GM19438 (cell line): ENCODE measurements at regions not wholly inside any gene's neighbourhood (a gene's known extent, or its start where the extent isn't known, plus 50 kb on each side); places are given as distances from the start of the nearest gene placed in this dataset.
A peak's percentile ranks its signal among the peaks of the same experiment; 100 is the strongest.

Experiments
- ATAC-seq: cut with Tn5 transposase; IDR thresholded peaks from one replicate; pipeline ENCODE4 v1.9.1; 2021; ENCODE audit warnings: low read depth; ENCODE audit not compliant: unreplicated experiment

DNA sequence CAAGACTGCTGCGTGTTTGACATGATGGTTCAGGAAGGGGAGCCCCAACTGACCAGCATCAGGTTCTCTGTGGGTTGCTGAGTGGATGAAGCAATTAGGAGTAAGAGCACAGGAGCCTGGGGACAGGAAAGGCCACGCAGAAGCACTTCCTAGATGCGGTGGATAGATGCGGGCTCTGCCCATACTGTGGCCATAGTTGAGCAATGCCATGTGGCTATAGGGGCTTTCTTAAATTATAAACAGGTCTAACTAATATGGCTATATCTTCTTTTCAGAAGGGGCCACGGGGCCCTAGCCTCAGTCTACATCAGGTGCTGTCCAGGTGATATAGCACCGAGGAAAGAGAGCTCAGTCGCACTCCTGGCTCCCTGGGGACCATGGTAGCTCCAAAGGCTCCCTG is 198.6 kb downstream of the GADD45G start:
- ATAC-seq: no peak

DNA sequence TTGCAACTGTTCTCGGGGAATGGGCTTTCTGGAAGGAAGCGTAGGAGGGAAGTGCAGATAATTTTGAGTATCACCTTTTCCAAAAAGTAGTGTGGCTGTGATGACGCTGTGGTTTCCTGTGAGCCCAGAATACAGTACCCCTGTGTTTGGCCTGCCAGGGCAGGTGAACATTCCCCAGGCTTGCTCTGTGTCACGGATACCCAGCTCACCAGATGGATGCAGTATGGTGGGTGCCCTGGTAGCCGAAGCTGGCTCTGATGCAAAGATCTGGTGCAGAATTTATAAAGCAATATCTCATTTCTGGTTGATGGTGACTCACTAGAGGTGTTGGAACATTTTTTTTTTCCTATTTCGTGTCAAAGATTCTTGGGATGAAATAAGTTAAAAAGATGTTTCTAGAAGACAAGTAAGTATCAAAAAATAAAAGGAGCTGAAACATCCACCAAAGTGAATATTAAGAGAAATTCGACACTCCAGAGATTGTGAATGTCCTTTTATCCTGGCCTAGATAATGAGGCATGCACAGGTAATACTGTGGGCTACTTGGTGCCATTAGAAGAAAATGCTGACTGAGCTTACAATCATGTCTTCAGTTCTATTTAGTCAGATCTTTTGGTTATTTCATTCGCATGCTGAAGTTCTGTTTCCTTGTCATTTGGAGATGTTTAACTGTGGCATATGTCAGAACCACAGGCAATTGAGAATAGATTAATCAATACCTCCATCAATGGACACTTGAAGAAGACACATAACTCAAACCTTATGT is 200.1 kb downstream of the GADD45G start:
- ATAC-seq: no peak

- no peak for ATAC-seq
These were observed 200.9 kb downstream of the GADD45G start for GRCh38 chr9:89805571-89806292.

DNA sequence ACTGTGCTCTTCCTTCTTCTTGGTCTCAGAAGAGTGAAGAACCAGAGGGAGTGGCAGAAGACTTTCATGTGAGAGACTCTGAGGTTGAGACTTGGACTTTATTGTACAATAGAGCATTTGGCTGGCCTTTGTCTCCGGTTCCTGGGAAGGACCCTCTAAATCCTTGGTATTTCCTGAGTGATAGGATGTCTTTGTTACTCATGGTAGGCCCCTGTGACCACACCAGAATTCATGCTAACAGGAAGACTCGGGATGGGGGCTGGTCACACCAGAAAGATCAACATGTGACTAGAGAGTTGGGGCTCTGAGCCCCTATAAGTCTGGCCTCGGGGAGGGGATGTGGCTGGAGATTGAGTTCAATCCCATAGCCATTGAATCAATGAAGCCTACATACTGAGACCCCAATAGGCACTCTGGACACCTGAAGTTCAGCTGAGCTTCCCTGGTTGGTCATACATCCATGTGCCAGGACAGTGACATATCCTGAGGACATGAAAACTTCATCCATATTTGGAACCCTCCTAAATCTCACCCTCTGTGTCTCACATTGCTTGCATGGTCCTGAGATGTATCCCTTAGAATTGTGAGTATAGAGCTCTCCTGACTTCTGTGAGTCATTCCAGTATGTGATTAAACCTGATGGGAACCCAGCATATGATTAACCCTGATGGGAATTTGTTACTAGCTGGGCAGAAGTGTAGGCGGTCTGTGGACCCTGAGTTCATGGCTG is 201.7 kb downstream of the GADD45G start:
- ATAC-seq: no peak

- ATAC-seq: no peak
These were observed 202.2 kb downstream of the GADD45G start for GRCh38 chr9:89807101-89807395.

- no peak for ATAC-seq
These were observed 202.9 kb downstream of the GADD45G start for GRCh38 chr9:89807682-89808075.

DNA sequence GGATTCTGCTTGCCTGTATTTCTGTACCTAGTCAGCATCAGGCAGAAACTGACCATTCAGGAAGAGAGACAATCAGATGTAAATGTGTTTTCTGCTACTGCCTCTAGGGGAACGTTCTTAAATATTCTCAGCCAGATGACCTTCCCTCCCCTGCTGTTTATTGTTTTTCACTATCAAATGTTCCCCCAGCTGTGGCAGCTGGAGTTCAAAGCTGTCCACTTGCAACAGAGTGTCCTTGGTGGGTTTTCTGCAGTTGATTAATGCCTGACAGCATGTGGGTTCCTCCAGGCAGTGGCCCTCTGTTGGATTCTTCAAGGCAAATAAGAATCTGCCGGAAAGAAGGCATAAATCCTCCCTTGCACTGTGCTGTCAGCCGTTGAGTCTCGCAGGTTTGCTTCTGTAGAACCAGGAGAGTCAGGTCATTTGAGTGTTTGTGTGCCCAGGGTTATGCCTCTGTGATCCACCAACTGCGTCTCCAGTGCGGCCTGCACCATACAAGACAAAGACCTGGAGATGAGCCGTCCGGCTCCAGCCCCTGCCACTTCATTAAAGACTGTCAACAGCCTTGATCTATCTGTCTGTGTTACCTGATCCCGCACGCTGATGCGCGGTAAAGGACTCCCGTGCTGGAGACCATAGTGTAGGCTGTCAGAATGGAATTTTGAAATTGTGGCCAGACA is 203.4 kb downstream of the GADD45G start:
- ATAC-seq: no peak

GRCh38 chr9:89808756-89809181 is 204.0 kb downstream of the GADD45G start:
- ATAC-seq: no peak

DNA sequence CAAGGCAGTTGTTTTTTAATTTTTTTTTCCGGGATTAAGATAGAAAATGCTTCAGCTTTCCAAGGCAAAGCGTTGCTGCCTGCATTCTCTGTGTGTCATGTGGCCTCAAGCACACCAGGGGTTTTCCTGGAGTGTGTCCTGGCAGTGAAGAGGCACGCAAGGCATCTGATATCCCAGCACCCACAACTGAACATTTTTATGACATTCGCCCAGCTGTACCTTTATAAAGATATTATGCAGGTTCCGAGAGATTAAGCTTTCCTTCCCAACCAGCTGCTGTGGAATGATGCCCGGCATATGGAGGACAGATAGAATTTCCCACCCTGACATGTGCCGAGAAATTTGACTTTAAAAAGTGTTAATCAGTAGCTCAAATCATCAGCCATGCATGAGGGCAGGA is 205.6 kb downstream of the GADD45G start:
- no peak for ATAC-seq

DNA sequence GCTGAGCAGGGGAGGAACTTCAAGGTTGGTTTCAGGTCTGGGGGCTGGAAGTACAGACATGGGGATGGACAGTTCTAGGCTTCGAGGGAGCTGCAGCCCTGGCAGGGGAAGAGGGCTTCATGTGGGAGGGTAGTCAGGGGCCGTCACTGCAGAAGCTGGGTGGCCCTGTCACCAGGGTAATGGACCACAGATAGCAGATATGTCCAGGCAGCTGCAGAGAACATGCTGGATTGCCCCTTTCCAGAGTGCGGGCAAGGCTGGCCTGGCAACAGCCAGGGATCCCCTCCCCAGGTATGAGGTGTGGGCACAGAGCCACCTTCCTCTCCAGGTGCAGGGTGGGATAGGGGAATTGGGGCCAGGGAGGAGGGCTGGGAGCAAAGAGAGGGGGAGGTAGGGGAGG is 206.5 kb downstream of the GADD45G start:
- ATAC-seq: no peak

DNA sequence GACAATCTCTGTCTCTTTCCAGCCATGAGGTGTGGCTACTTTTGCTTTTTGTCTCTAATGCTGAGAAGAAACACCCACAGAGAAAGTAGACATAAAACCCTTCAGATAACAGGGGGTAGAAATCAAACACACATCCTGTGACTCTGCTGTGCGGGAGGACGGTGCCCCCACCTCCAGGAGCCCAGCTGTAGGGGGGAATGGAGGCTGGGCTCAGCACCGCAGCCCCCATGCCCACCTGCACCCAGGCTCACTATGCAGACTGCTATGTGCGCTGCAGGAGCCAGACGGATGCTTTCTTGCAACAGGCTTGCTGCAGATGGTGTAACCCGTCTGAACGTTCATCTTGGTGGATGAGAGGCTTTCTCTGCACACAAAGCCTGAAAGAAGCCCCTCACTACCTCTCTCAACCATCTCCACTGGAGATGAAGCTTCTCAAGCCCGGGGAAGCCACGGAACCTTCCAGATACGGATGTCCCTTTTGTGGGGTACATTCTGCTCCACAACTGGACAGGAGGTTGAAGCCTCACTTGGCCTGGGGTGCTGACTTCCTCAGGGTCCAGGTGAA is 207.2 kb downstream of the GADD45G start:
- ATAC-seq: no peak

DNA sequence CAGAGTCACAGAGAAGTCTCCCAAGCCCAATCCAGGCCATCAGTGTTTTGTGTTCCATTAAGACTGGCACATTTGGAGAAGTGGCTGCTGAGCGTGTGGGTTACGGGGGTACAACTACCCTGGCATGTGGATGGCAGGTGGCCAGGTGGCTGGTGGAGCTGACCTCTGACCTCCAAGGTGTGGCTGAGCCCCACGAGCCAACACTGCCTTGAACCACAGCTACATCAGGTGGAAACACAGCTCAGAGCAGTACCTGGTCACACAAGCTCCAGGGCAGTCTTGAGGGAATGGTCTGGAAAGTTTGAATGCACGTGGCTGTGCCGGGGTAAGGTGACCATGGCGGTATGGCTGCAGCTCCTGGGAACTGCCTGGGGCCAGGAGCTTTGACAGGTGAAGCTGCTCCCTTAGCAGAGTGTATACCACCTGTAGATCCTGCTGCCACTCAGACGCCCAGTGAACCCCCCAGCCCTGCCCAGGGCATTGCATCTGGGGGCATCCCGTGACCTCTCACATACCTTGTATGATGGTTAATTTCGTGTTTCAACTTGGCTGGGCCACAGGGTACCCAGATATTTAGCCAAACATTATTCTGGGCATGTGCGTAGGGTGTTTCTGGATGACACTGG is 207.9 kb downstream of the GADD45G start:
- ATAC-seq: no peak

DNA sequence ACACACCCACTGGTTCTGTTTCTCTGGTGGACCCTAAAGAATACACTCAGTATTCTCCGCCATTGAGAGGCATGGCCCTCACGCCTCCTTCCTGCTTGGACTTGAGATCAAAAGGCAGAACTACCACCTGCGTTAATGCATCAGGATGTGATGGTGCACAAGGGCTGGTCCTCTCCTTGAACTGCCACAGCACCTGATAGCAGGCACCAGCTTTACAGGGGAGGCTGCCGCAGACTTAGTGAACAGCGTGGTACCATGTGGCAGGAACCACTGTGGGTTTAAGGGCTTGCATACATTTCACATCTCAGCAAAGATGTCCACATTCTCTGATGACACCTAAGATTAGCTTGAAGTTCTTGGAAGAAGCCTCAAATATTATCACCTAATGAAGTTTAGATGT is 208.7 kb downstream of the GADD45G start:
- no peak for ATAC-seq

GRCh38 chr9:89814340-89815040 is 209.7 kb downstream of the GADD45G start:
- no peak for ATAC-seq

GRCh38 chr9:89815061-89815902 is 210.5 kb downstream of the GADD45G start:
- peak; percentile 43 for ATAC-seq

DNA sequence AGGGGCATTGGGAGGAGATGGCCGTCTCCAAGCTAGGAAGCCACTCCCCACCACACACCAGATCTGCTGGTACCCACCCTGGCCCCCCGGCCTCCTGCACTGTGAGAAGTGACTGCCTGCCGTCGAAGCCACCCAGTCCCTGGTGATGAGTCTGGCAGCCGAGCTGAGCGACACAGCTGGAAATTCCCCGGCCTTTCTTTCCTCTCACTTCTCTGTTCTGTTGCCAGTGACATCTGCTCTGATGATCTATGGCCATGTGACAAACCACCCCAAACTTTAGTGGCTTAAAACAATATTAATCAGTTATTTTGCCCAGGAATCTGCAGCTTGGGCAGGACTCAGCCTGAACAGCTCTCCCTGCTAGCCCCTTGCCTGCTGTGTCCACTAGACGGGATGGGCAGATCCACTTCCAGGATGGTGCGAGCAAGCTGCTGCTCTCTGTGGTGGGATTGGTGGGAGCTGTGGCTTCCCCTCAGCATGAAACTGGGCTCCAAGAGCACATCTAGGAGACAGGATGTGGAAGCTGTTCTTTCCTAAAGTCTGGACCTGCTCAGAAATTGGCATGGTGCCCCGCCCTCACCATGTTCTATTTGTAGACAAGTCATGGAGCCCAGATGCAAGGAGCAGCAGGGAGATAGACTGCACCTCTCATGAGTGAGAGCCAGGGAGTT is 211.2 kb downstream of the GADD45G start:
- ATAC-seq: peak; percentile 84

DNA sequence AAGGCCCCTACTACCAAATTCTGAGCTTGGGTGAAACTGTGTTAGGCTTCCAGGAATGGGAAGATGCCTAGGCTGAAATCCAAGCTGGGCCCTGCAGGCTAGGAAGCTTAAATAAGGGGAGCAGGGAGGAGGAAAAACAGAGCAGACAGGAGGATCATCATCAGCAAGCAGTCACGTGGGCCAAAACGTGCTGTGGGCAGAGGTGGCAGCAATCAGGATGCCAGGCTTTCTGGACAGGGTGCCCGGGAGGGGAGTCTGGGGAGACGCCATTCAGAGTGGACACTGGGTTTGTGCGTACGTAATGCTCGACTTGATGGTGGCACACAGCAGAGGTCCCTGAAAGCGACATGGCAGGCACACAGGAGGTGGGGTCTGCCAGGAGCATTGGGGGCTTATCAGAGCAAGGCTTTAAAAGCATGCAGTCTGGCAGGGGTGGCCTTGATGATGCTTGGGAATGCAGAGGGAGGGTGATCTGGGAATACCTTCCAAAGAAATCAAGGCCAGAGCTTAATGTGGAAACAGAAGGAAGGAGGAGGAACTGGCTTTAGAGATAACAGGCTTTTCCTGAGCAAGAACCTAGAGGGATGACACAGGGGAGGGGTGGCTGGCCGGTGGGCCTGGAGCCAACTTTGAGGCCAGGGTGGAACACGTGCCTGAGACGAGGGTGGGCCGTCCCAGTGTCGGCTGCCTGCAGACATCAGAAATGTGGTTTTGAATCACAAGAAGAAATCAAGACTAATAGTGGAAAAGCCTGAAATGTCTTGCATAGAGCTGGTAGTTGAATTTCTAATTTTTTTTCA is 212.5 kb downstream of the GADD45G start:
- no peak for ATAC-seq

- ATAC-seq: no peak
These were observed 215.5 kb downstream of the GADD45G start for GRCh38 chr9:89820337-89820736.
